GM18907 (cell line): ENCODE measurements at regions not wholly inside any gene's neighbourhood (a gene's known extent, or its start where the extent isn't known, plus 50 kb on each side); places are given as distances from the start of the nearest gene placed in this dataset.

Experiments used
- ATAC-seq: cut with Tn5 transposase; IDR thresholded peaks from one replicate; pipeline ENCODE4 v1.9.1; 2021; ENCODE audit warnings: mild to moderate bottlenecking, moderate library complexity; ENCODE audit not compliant: unreplicated experiment

- ATAC-seq: no peak
Measured at GRCh38 chr2:455913-456312, 168.0 kb upstream of the ALKAL2 start.

- no peak for ATAC-seq
Measured at GRCh38 chr2:455015-455705, 167.3 kb upstream of the ALKAL2 start.

GRCh38 chr2:453132-453531 is 165.2 kb upstream of the ALKAL2 start:
- no peak for ATAC-seq

GRCh38 chr2:451495-451894 is 163.6 kb upstream of the ALKAL2 start:
- ATAC-seq: no peak

GRCh38 chr2:449246-450067 is 161.6 kb upstream of the ALKAL2 start:
- no peak for ATAC-seq

- no peak for ATAC-seq
Measured at GRCh38 chr2:447902-448665, 160.2 kb upstream of the ALKAL2 start.

- no peak for ATAC-seq
Measured at GRCh38 chr2:446963-447530, 159.2 kb upstream of the ALKAL2 start.

GRCh38 chr2:446303-446874 is 158.5 kb upstream of the ALKAL2 start:
- ATAC-seq: no peak

GRCh38 chr2:445896-446295 is 158.0 kb upstream of the ALKAL2 start:
- ATAC-seq: no peak

GRCh38 chr2:444937-445884 is 157.3 kb upstream of the ALKAL2 start:
- no peak for ATAC-seq

GRCh38 chr2:443741-444140 is 155.8 kb upstream of the ALKAL2 start:
- ATAC-seq: no peak

GRCh38 chr2:443216-443615 is 155.3 kb upstream of the ALKAL2 start:
- ATAC-seq: no peak

- ATAC-seq: no peak
Measured at GRCh38 chr2:441258-442022, 153.5 kb upstream of the ALKAL2 start.

GRCh38 chr2:440403-440740 is 152.5 kb upstream of the ALKAL2 start:
- ATAC-seq: no peak

GRCh38 chr2:439556-440402 is 151.9 kb upstream of the ALKAL2 start:
- no peak for ATAC-seq

- ATAC-seq: no peak
Measured at GRCh38 chr2:439077-439476, 151.2 kb upstream of the ALKAL2 start.

- ATAC-seq: peak; percentile 98
Measured at GRCh38 chr2:437756-438393, 150.0 kb upstream of the ALKAL2 start.

- no peak for ATAC-seq
Measured at GRCh38 chr2:437180-437579, 149.3 kb upstream of the ALKAL2 start.
